Fibroblast of peridontal ligament (primary cell): ENCODE measurements at regions not wholly inside any gene's neighbourhood (a gene's known extent, or its start where the extent isn't known, plus 50 kb on each side); places are given as distances from the start of the nearest gene placed in this dataset.

Experiments
- DNase-seq: peaks from one replicate; pipeline ENCODE4 v3.0.0-alpha.2; 2010; ENCODE audit errors: extremely low read depth

GRCh38 chr2:150319085-150319484, 168.4 kb downstream of the RND3 start:
- DNase-seq = no peak

- DNase-seq = no peak
Measured at GRCh38 chr2:150312271-150312670, 175.2 kb downstream of the RND3 start.

GRCh38 chr2:150309311-150310080, 178.0 kb downstream of the RND3 start:
- DNase-seq = no peak

- DNase-seq = no peak
Measured at GRCh38 chr2:150307258-150307657, 180.2 kb downstream of the RND3 start.

GRCh38 chr2:150303281-150303680, 184.2 kb downstream of the RND3 start:
- DNase-seq = peak; percentile 23

- no peak for DNase-seq
Measured at GRCh38 chr2:150298571-150299305, 188.7 kb downstream of the RND3 start.

- peak; percentile 83 for DNase-seq
Measured at GRCh38 chr2:150296770-150297546, 190.5 kb downstream of the RND3 start.

GRCh38 chr2:150295544-150295943, 191.9 kb downstream of the RND3 start:
- no peak for DNase-seq

GRCh38 chr2:150293771-150294170, 193.7 kb downstream of the RND3 start:
- DNase-seq = no peak

GRCh38 chr2:150292807-150293206, 194.7 kb downstream of the RND3 start:
- DNase-seq = peak; percentile 52

- DNase-seq = no peak
Measured at GRCh38 chr2:150292192-150292591, 195.3 kb downstream of the RND3 start.

- no peak for DNase-seq
Measured at GRCh38 chr2:150286730-150287362, 200.6 kb downstream of the RND3 start.

GRCh38 chr2:150284116-150284515, 203.4 kb downstream of the RND3 start:
- DNase-seq = no peak

GRCh38 chr2:150282771-150283371, 204.6 kb downstream of the RND3 start:
- DNase-seq = peak; percentile 86

- no peak for DNase-seq
Measured at GRCh38 chr2:150282357-150282756, 205.1 kb downstream of the RND3 start.

GRCh38 chr2:150280231-150280630, 207.2 kb downstream of the RND3 start:
- DNase-seq = peak; percentile 98

GRCh38 chr2:150279686-150280085, 207.8 kb downstream of the RND3 start:
- DNase-seq = no peak

- no peak for DNase-seq
Measured at GRCh38 chr2:150276737-150277136, 210.7 kb downstream of the RND3 start.

- DNase-seq = no peak
Measured at GRCh38 chr2:150274108-150274507, 213.4 kb downstream of the RND3 start.

- DNase-seq = peak; percentile 74
Measured at GRCh38 chr2:150271952-150272802, 215.3 kb downstream of the RND3 start.
